ENCODE measurements at regions not wholly inside any gene's neighbourhood (a gene's known extent, or its start where the extent isn't known, plus 50 kb on each side); places are given as distances from the start of the nearest gene placed in this dataset.

- Histone ChIP-seq H3K9me2 (ENCODE audit: insufficient read depth, low read length) (no peaks in the 10 kb centered on the region), H3K27ac (ENCODE audit: low read length) (no peak overlapping the region), H3K4me2 (ENCODE audit: low read length) (no peak overlapping the region), H3F3A (ENCODE audit: insufficient read depth, low read length, poor library complexity, severe bottlenecking) (no peaks in the 10 kb centered on the region), H3K79me2 (replicated peaks; ENCODE audit: insufficient read depth, low read length) (no peaks in the 10 kb centered on the region), H3K9ac (ENCODE audit: low read length) (no peak overlapping the region), H3K36me3 (ENCODE audit: insufficient read depth, low read length) (no peaks in the 10 kb centered on the region), H3K9me3 (ENCODE audit: low read length) (no peaks in the 10 kb centered on the region), H2AFZ (ENCODE audit: low read depth, low read length) (no peak overlapping the region), H3K27me3 (ENCODE audit: insufficient read depth, low read depth, low read length) (no peaks in the 10 kb centered on the region), H3K4me3 (ENCODE audit: low read length) (no peak overlapping the region), H4K20me1 (ENCODE audit: insufficient read depth) (no peaks in the 10 kb centered on the region)
- TF ChIP-seq TAF1 (IDR thresholded peaks at IDR 0.05; ENCODE audit: low read depth): no peak
Observed at GRCh38 chrX:10988653-10989052, 122.5 kb upstream of the HCCS start.

- no peaks in the 10 kb centered on the region for H3K79me2 ChIP-seq (replicated peaks; ENCODE audit: insufficient read depth, low read length)
- H2AFZ ChIP-seq (ENCODE audit: low read depth, low read length): no peak overlapping the region
- H3K4me2 ChIP-seq (ENCODE audit: low read length): no peak overlapping the region
- H3K27me3 ChIP-seq (ENCODE audit: insufficient read depth, low read depth, low read length): no peaks in the 10 kb centered on the region
- no peak for TF ChIP-seq EP300 (conservative IDR thresholded peaks at IDR 0.05; ENCODE audit: poor library complexity, severe bottlenecking)
- TF ChIP-seq, protein P1, sequence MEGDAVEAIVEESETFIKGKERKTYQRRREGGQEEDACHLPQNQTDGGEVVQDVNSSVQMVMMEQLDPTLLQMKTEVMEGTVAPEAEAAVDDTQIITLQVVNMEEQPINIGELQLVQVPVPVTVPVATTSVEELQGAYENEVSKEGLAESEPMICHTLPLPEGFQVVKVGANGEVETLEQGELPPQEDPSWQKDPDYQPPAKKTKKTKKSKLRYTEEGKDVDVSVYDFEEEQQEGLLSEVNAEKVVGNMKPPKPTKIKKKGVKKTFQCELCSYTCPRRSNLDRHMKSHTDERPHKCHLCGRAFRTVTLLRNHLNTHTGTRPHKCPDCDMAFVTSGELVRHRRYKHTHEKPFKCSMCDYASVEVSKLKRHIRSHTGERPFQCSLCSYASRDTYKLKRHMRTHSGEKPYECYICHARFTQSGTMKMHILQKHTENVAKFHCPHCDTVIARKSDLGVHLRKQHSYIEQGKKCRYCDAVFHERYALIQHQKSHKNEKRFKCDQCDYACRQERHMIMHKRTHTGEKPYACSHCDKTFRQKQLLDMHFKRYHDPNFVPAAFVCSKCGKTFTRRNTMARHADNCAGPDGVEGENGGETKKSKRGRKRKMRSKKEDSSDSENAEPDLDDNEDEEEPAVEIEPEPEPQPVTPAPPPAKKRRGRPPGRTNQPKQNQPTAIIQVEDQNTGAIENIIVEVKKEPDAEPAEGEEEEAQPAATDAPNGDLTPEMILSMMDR (IDR thresholded peaks at IDR 0.05; ENCODE audit: poor library complexity, severe bottlenecking): no peak
- TF ChIP-seq MXI1 (conservative IDR thresholded peaks at IDR 0.05; ENCODE audit: poor library complexity, severe bottlenecking): no peak
- TF ChIP-seq REST (IDR thresholded peaks at IDR 0.05; ENCODE audit: borderline replicate concordance): no peak
- no peak for TF ChIP-seq POLR2AphosphoS5 (IDR thresholded peaks at IDR 0.05)
- TF ChIP-seq TAF1 (IDR thresholded peaks at IDR 0.05; ENCODE audit: low read depth): no peak
- H3K27ac ChIP-seq (ENCODE audit: low read length): no peak overlapping the region
- H3K9me2 ChIP-seq (ENCODE audit: insufficient read depth, low read length): no peaks in the 10 kb centered on the region
- H3K9ac ChIP-seq (ENCODE audit: low read length): no peak overlapping the region
- H3K36me3 ChIP-seq (ENCODE audit: insufficient read depth, low read length): no peaks in the 10 kb centered on the region
- H3K9me3 ChIP-seq (ENCODE audit: low read length): no peaks in the 10 kb centered on the region
- no peaks in the 10 kb centered on the region for H4K20me1 ChIP-seq (ENCODE audit: insufficient read depth)
- H3F3A ChIP-seq (ENCODE audit: insufficient read depth, low read length, poor library complexity, severe bottlenecking): no peaks in the 10 kb centered on the region
- no peak overlapping the region for H3K4me3 ChIP-seq (ENCODE audit: low read length)
Observed at GRCh38 chrX:10989386-10989785, 121.7 kb upstream of the HCCS start.

- H3K4me2 ChIP-seq (ENCODE audit: low read length): no peak overlapping the region
- H3K9me3 ChIP-seq (ENCODE audit: low read length): no peaks in the 10 kb centered on the region
- no peak for TF ChIP-seq RAD21 (conservative IDR thresholded peaks at IDR 0.05)
- TF ChIP-seq EZH2 (IDR thresholded peaks at IDR 0.05; ENCODE audit: borderline replicate concordance, insufficient read depth, low read length, poor library complexity, severe bottlenecking): no peak
- no peak for TF ChIP-seq MXI1 (conservative IDR thresholded peaks at IDR 0.05; ENCODE audit: poor library complexity, severe bottlenecking)
- TF ChIP-seq REST (IDR thresholded peaks at IDR 0.05; ENCODE audit: borderline replicate concordance): no peak
- TF ChIP-seq POLR2AphosphoS5 (IDR thresholded peaks at IDR 0.05): no peak
- TF ChIP-seq EP300 (conservative IDR thresholded peaks at IDR 0.05; ENCODE audit: poor library complexity, severe bottlenecking): no peak
- TF ChIP-seq TAF1 (IDR thresholded peaks at IDR 0.05; ENCODE audit: low read depth): no peak
- TF ChIP-seq, protein P1 (IDR thresholded peaks at IDR 0.05; ENCODE audit: poor library complexity, severe bottlenecking): no peak
- TF ChIP-seq SMC3 (conservative IDR thresholded peaks at IDR 0.05; ENCODE audit: poor library complexity): no peak
- no peak overlapping the region for H2AFZ ChIP-seq (ENCODE audit: low read depth, low read length)
- no peaks in the 10 kb centered on the region for H3K9me2 ChIP-seq (ENCODE audit: insufficient read depth, low read length)
- no peak overlapping the region for H3K27ac ChIP-seq (ENCODE audit: low read length)
- no peaks in the 10 kb centered on the region for H3K27me3 ChIP-seq (ENCODE audit: insufficient read depth, low read depth, low read length)
- no peak overlapping the region for H3K4me3 ChIP-seq (ENCODE audit: low read length)
- no peaks in the 10 kb centered on the region for H3F3A ChIP-seq (ENCODE audit: insufficient read depth, low read length, poor library complexity, severe bottlenecking)
- no peaks in the 10 kb centered on the region for H3K36me3 ChIP-seq (ENCODE audit: insufficient read depth, low read length)
- H3K9ac ChIP-seq (ENCODE audit: low read length): no peak overlapping the region
- H4K20me1 ChIP-seq (ENCODE audit: insufficient read depth): no peaks in the 10 kb centered on the region
- H3K79me2 ChIP-seq (replicated peaks; ENCODE audit: insufficient read depth, low read length): no peaks in the 10 kb centered on the region
Observed at GRCh38 chrX:10990418-10990817, 120.7 kb upstream of the HCCS start.

All from neural cell (in vitro differentiated cells).